ENCODE measurements at regions not wholly inside any gene's neighbourhood (a gene's known extent, or its start where the extent isn't known, plus 50 kb on each side); places are given as distances from the start of the nearest gene placed in this dataset.

DNA sequence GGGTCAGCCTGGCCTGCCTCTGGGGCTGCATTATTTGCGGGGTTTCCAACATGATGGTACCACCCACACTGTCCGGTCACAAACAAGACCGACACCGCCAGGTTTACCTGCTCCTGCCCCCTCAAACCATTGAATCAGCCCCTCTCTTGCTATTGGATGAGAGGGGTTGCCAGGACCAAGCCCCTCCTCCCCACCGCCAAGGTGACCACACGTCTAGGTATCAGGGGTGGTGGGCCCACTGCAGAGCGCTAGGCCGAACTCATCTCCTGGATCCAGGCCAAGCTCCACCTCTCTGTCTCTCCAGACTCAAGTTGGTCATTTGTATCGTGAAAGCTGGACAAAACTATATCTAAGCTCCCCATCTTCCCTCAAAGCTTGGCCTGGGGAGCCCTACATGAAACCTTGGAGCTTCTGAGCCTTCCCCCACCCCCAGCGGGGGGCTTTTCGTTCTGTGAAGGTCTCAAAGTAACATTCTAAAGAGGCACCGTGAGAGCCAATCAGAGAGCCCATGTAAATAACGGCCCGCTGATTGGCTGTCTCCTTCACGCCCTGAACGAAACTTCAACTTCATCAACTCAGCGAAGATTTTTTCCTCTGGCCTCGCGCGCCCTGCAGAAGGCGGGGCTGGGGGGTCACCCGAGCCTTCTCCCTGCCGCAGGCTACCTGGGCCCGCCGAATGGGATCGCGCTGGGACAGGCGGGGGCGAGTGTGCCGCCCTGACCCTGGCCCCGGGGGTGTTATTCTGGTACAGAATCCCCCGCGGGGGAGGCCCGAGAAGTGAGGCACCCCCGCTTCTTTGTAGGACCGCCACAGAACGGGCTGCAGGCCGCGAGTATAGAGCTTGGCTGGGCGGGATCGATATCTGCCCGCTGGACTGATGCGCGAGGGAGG is 49.6 kb upstream of the PSD2 start:
- peak overlapping the region; percentile 19 to 51 for H3K4me3 ChIP-seq
- peak; percentile 87 for DNase-seq
- intact Hi-C loops (cut with DNase I; ENCODE audit: low total_unique reads): no loop called here
- H3K27me3 ChIP-seq: no peaks in the 10 kb centered on the region
- no peak for TF ChIP-seq POLR2A (IDR thresholded peaks at IDR 0.05)
- TF ChIP-seq, protein P1, sequence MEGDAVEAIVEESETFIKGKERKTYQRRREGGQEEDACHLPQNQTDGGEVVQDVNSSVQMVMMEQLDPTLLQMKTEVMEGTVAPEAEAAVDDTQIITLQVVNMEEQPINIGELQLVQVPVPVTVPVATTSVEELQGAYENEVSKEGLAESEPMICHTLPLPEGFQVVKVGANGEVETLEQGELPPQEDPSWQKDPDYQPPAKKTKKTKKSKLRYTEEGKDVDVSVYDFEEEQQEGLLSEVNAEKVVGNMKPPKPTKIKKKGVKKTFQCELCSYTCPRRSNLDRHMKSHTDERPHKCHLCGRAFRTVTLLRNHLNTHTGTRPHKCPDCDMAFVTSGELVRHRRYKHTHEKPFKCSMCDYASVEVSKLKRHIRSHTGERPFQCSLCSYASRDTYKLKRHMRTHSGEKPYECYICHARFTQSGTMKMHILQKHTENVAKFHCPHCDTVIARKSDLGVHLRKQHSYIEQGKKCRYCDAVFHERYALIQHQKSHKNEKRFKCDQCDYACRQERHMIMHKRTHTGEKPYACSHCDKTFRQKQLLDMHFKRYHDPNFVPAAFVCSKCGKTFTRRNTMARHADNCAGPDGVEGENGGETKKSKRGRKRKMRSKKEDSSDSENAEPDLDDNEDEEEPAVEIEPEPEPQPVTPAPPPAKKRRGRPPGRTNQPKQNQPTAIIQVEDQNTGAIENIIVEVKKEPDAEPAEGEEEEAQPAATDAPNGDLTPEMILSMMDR (IDR thresholded peaks at IDR 0.05): no peak
- peaks cover 25% of the 10 kb centered on the region for H3K4me1 ChIP-seq
- peak overlapping the region; percentile 11 to 24 for H3K27ac ChIP-seq
- no peaks in the 10 kb centered on the region for H3K9me3 ChIP-seq
- H3K36me3 ChIP-seq (ENCODE audit: low read depth, missing control alignments): no peaks in the 10 kb centered on the region
- WGBS, 2 donors: 0 to 9% methylated on average over 16 to 39 of the region's 44 CpGs
